ENCODE measurements at regions not wholly inside any gene's neighbourhood (a gene's known extent, or its start where the extent isn't known, plus 50 kb on each side); places are given as distances from the start of the nearest gene placed in this dataset.
A peak's percentile ranks its signal among the peaks of the same experiment; 100 is the strongest.

- H3K4me3 ChIP-seq (ENCODE audit: low read depth, low read length): no peak overlapping the region
- peak; percentile 11 for TF ChIP-seq CTCF (IDR thresholded peaks at IDR 0.05; ENCODE audit: low read depth, low read length)
- in situ Hi-C loops (cut with HindIII; ENCODE audit: low sequenced_read_pairs): no loop called here
- DNase-seq (ENCODE audit: low read depth, low spot score): no peak
These were observed 499.7 kb upstream of the POU3F4 start for GRCh38 chrX:83008415-83008814.

GRCh38 chrX:83019258-83019657, 488.8 kb upstream of the POU3F4 start:
- in situ Hi-C loops (cut with HindIII; ENCODE audit: low sequenced_read_pairs): no loop called here
- H3K4me3 ChIP-seq (ENCODE audit: low read depth, low read length): no peak overlapping the region
- no peak for TF ChIP-seq CTCF (IDR thresholded peaks at IDR 0.05; ENCODE audit: low read depth, low read length)
- DNase-seq (ENCODE audit: low read depth, low spot score): no peak

GRCh38 chrX:83022020-83022419, 486.1 kb upstream of the POU3F4 start:
- in situ Hi-C loops (cut with HindIII; ENCODE audit: low sequenced_read_pairs): no loop called here
- TF ChIP-seq CTCF (IDR thresholded peaks at IDR 0.05; ENCODE audit: low read depth, low read length): no peak

More at GRCh38 chrX:83022020-83022419, 486.1 kb upstream of the POU3F4 start:
- no peak for DNase-seq (ENCODE audit: low read depth, low spot score)
- H3K4me3 ChIP-seq (ENCODE audit: low read depth, low read length): no peak overlapping the region

Data from astrocyte of the spinal cord (primary cell).